ENCODE measurements at regions not wholly inside any gene's neighbourhood (a gene's known extent, or its start where the extent isn't known, plus 50 kb on each side); places are given as distances from the start of the nearest gene placed in this dataset.

DNA sequence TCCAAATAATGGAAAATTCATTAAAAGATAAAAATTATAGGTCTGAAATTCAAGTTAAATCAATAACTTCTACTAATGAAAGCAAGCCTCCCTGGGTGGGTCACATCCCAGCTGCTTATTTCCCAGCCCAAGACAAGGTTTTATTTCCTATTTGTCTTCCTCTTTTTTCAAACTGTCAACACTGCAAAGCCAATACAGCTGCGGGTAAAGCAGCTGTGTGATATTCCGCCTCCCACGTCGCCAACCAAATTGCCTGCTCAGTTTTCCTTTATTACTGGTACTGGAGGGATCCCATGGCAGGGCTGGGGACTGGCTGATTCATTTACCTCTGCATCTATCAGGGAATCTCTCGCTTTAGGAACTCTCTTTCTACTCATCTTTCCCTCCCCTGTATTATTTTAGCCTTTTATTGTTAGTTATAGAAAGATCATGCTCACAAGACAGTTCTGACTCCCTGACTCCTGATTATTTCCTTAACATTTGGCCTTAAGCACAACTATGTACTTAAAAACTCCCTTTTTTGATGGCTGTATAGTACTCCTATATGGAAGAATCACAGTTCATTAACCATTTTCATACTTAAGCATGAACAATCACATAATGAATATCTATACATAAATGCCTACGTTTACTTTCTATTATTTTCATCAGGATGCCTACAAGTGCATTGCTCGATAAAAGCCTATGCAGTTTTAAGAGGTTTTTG, 253.1 kb downstream of the CDCA7 start:
- TF ChIP-seq SPI1 (IDR thresholded peaks at IDR 0.05; ENCODE audit: borderline replicate concordance, low read depth) (peak; percentile 94), POLR2AphosphoS5 (IDR thresholded peaks at IDR 0.05; ENCODE audit: low read depth) (no peak)
- TF ChIP-seq, protein P1, sequence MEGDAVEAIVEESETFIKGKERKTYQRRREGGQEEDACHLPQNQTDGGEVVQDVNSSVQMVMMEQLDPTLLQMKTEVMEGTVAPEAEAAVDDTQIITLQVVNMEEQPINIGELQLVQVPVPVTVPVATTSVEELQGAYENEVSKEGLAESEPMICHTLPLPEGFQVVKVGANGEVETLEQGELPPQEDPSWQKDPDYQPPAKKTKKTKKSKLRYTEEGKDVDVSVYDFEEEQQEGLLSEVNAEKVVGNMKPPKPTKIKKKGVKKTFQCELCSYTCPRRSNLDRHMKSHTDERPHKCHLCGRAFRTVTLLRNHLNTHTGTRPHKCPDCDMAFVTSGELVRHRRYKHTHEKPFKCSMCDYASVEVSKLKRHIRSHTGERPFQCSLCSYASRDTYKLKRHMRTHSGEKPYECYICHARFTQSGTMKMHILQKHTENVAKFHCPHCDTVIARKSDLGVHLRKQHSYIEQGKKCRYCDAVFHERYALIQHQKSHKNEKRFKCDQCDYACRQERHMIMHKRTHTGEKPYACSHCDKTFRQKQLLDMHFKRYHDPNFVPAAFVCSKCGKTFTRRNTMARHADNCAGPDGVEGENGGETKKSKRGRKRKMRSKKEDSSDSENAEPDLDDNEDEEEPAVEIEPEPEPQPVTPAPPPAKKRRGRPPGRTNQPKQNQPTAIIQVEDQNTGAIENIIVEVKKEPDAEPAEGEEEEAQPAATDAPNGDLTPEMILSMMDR (IDR thresholded peaks at IDR 0.05; ENCODE audit: insufficient read depth, low read length): no peak
- TF ChIP-seq, protein P2, sequence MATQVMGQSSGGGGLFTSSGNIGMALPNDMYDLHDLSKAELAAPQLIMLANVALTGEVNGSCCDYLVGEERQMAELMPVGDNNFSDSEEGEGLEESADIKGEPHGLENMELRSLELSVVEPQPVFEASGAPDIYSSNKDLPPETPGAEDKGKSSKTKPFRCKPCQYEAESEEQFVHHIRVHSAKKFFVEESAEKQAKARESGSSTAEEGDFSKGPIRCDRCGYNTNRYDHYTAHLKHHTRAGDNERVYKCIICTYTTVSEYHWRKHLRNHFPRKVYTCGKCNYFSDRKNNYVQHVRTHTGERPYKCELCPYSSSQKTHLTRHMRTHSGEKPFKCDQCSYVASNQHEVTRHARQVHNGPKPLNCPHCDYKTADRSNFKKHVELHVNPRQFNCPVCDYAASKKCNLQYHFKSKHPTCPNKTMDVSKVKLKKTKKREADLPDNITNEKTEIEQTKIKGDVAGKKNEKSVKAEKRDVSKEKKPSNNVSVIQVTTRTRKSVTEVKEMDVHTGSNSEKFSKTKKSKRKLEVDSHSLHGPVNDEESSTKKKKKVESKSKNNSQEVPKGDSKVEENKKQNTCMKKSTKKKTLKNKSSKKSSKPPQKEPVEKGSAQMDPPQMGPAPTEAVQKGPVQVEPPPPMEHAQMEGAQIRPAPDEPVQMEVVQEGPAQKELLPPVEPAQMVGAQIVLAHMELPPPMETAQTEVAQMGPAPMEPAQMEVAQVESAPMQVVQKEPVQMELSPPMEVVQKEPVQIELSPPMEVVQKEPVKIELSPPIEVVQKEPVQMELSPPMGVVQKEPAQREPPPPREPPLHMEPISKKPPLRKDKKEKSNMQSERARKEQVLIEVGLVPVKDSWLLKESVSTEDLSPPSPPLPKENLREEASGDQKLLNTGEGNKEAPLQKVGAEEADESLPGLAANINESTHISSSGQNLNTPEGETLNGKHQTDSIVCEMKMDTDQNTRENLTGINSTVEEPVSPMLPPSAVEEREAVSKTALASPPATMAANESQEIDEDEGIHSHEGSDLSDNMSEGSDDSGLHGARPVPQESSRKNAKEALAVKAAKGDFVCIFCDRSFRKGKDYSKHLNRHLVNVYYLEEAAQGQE (IDR thresholded peaks at IDR 0.05; ENCODE audit: insufficient replicate concordance, low read depth): no peak
